ENCODE measurements at regions not wholly inside any gene's neighbourhood (a gene's known extent, or its start where the extent isn't known, plus 50 kb on each side); places are given as distances from the start of the nearest gene placed in this dataset.

DNA sequence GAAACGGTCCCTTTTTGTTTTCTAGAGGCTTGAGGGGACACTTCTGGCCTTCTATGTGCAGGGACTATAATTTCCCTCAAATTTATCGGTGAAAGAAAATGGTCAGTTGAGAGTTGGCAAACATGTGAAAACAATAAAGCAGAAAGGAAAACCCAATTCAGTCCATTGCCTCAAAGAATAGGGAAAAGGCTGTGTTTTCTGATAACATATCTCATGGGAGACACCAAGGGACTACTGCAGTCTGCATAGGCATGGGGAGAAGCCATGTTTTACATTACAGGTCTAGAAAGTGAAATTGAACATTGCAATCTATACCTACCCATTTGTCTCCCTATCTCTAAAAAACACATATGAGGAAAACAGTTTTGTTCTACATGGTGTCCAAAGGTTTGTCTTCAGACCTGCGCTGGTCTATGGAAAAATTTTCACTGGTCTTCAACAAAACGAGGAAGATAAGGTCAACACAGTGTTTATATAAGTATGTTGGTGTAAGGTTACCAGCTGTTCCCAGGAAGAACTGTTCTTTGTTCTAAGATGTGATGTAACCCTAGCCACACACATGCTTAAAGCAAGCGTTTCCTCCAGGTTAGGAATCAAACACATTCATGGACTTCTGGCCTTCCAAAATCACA, 179.7 kb downstream of the MREG start:
- TF ChIP-seq ZBTB33 (CRISPR knock-in tag; IDR thresholded peaks at IDR 0.05) (no peak; the same call in 1 of the 2 replicates), MXI1 (IDR thresholded peaks at IDR 0.05; ENCODE audit: borderline replicate concordance, low read depth, low read length) (no peak), SP1 (IDR thresholded peaks at IDR 0.05) (no peak), SP1 (CRISPR knock-in tag; IDR thresholded peaks at IDR 0.05) (0 out of 2 replicates have a peak, but pooled peaks have one; percentile 31), ZFX (CRISPR knock-in tag; IDR thresholded peaks at IDR 0.05; ENCODE audit: low read depth) (peak; percentile 60), E2F5 (CRISPR knock-in tag; conservative IDR thresholded peaks at IDR 0.05) (no peak), MED13 (CRISPR knock-in tag; IDR thresholded peaks at IDR 0.05) (peak; percentile 96; the same call in 1 of the 2 replicates), POLR2A (IDR thresholded peaks at IDR 0.05; ENCODE audit: insufficient read depth in 1 of 2, low read depth in 2 of 2, low read length in 2 of 2) (peak in 1 of 2 experiments; percentile 60; a peak in 1 of 4 replicates), HCFC1 (IDR thresholded peaks at IDR 0.05; ENCODE audit: low read depth, low read length) (no peak)
- TF ChIP-seq, protein P1, sequence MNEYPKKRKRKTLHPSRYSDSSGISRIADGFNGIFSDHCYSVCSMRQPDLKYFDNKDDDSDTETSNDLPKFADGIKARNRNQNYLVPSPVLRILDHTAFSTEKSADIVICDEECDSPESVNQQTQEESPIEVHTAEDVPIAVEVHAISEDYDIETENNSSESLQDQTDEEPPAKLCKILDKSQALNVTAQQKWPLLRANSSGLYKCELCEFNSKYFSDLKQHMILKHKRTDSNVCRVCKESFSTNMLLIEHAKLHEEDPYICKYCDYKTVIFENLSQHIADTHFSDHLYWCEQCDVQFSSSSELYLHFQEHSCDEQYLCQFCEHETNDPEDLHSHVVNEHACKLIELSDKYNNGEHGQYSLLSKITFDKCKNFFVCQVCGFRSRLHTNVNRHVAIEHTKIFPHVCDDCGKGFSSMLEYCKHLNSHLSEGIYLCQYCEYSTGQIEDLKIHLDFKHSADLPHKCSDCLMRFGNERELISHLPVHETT (CRISPR knock-in tag; conservative IDR thresholded peaks at IDR 0.05) = no peak; the same call in 1 of the 2 replicates

Data from HepG2 (cell line).